Globus pallidus (tissue), 1 donor: ENCODE measurements at regions not wholly inside any gene's neighbourhood (a gene's known extent, or its start where the extent isn't known, plus 50 kb on each side); places are given as distances from the start of the nearest gene placed in this dataset.
"Not testable (repeated sequence)": the region's sequence is repeated elsewhere in the genome, so short reads cannot be mapped to it uniquely, and the experiment has no call there.

Source experiments
- DNase-seq: peaks from one replicate; pipeline ENCODE4 v3.0.0-alpha.2; 2015; ENCODE audit warnings: low spot score

GRCh38 chr13:86253497-86253896 lies 454.3 kb upstream of the SLITRK6 start:
- not testable (repeated sequence) for DNase-seq

- not testable (repeated sequence) for DNase-seq
Observed at GRCh38 chr13:86255820-86256219, 456.6 kb upstream of the SLITRK6 start.

- no peak for DNase-seq
Observed at GRCh38 chr13:86269511-86269910, 470.3 kb upstream of the SLITRK6 start.

GRCh38 chr13:86282442-86282841 lies 483.2 kb upstream of the SLITRK6 start:
- DNase-seq: no peak

GRCh38 chr13:86283031-86283430 lies 483.8 kb upstream of the SLITRK6 start:
- no peak for DNase-seq

- no peak for DNase-seq
Observed at GRCh38 chr13:86298725-86299124, 499.5 kb upstream of the SLITRK6 start.

GRCh38 chr13:86299128-86299527 lies 499.9 kb upstream of the SLITRK6 start:
- no peak for DNase-seq

- no peak for DNase-seq
Observed at GRCh38 chr13:86309881-86310280, 510.7 kb upstream of the SLITRK6 start.

- no peak for DNase-seq
Observed at GRCh38 chr13:86313421-86313820, 514.2 kb upstream of the SLITRK6 start.

GRCh38 chr13:86318450-86318849 lies 519.2 kb upstream of the SLITRK6 start:
- no peak for DNase-seq

GRCh38 chr13:86324191-86324590 lies 525.0 kb upstream of the SLITRK6 start:
- no peak for DNase-seq

- DNase-seq: no peak
Observed at GRCh38 chr13:86355301-86355700, 556.1 kb upstream of the SLITRK6 start.

- DNase-seq: no peak
Observed at GRCh38 chr13:86357106-86357505, 557.9 kb upstream of the SLITRK6 start.

- not testable (repeated sequence) for DNase-seq
Observed at GRCh38 chr13:86363749-86364148, 564.5 kb upstream of the SLITRK6 start.

GRCh38 chr13:86368924-86369323 lies 569.7 kb upstream of the SLITRK6 start:
- DNase-seq: no peak

GRCh38 chr13:86377451-86377850 lies 578.2 kb upstream of the SLITRK6 start:
- no peak for DNase-seq

- DNase-seq: no peak
Observed at GRCh38 chr13:86378628-86379027, 579.4 kb upstream of the SLITRK6 start.

GRCh38 chr13:86383151-86383550 lies 583.9 kb upstream of the SLITRK6 start:
- no peak for DNase-seq

GRCh38 chr13:86383561-86383960 lies 584.3 kb upstream of the SLITRK6 start:
- no peak for DNase-seq

- no peak for DNase-seq
Observed at GRCh38 chr13:86397635-86398034, 598.4 kb upstream of the SLITRK6 start.

GRCh38 chr13:86399572-86399971 lies 600.4 kb upstream of the SLITRK6 start:
- no peak for DNase-seq

- DNase-seq: no peak
Observed at GRCh38 chr13:86402500-86402899, 603.3 kb upstream of the SLITRK6 start.

GRCh38 chr13:86403181-86403580 lies 604.0 kb upstream of the SLITRK6 start:
- DNase-seq: peak; percentile 3

- DNase-seq: no peak
Observed at GRCh38 chr13:86409466-86410241, 610.4 kb upstream of the SLITRK6 start.
